ENCODE measurements at regions not wholly inside any gene's neighbourhood (a gene's known extent, or its start where the extent isn't known, plus 50 kb on each side); places are given as distances from the start of the nearest gene placed in this dataset.

- no peak for TF ChIP-seq CTCF (conservative IDR thresholded peaks at IDR 0.05; ENCODE audit: control insufficient read depth, insufficient read depth, low read depth, low read length)
- DNase-seq (ENCODE audit: low read depth), result no peak
- H3K4me3 ChIP-seq (ENCODE audit: control insufficient read depth, low read depth, low read length), result no peak overlapping the region
These were observed 383.4 kb downstream of the GATA3 start for GRCh38 chr10:8437896-8438295.

- DNase-seq (ENCODE audit: low read depth), result no peak
- TF ChIP-seq CTCF (conservative IDR thresholded peaks at IDR 0.05; ENCODE audit: control insufficient read depth, insufficient read depth, low read depth, low read length), result no peak
- H3K4me3 ChIP-seq (ENCODE audit: control insufficient read depth, low read depth, low read length), result no peak overlapping the region
These were observed 384.1 kb downstream of the GATA3 start for GRCh38 chr10:8438603-8439002.

- DNase-seq (ENCODE audit: low read depth), result no peak
- H3K4me3 ChIP-seq (ENCODE audit: control insufficient read depth, low read depth, low read length), result no peak overlapping the region
- TF ChIP-seq CTCF (conservative IDR thresholded peaks at IDR 0.05; ENCODE audit: control insufficient read depth, insufficient read depth, low read depth, low read length), result no peak
These were observed 384.6 kb downstream of the GATA3 start for GRCh38 chr10:8439040-8439439.

- H3K4me3 ChIP-seq (ENCODE audit: control insufficient read depth, low read depth, low read length), result no peak overlapping the region
- no peak for DNase-seq (ENCODE audit: low read depth)
- TF ChIP-seq CTCF (conservative IDR thresholded peaks at IDR 0.05; ENCODE audit: control insufficient read depth, insufficient read depth, low read depth, low read length), result no peak
These were observed 390.1 kb downstream of the GATA3 start for GRCh38 chr10:8444630-8445029.

GRCh38 chr10:8445353-8445752, 390.9 kb downstream of the GATA3 start:
- H3K4me3 ChIP-seq (ENCODE audit: control insufficient read depth, low read depth, low read length), result no peak overlapping the region
- no peak for DNase-seq (ENCODE audit: low read depth)
- no peak for TF ChIP-seq CTCF (conservative IDR thresholded peaks at IDR 0.05; ENCODE audit: control insufficient read depth, insufficient read depth, low read depth, low read length)

- TF ChIP-seq CTCF (conservative IDR thresholded peaks at IDR 0.05; ENCODE audit: control insufficient read depth, insufficient read depth, low read depth, low read length), result no peak
- DNase-seq (ENCODE audit: low read depth), result no peak
- H3K4me3 ChIP-seq (ENCODE audit: control insufficient read depth, low read depth, low read length), result no peak overlapping the region
These were observed 395.4 kb downstream of the GATA3 start for GRCh38 chr10:8449909-8450308.

GRCh38 chr10:8453587-8453986, 399.1 kb downstream of the GATA3 start:
- no peak for TF ChIP-seq CTCF (conservative IDR thresholded peaks at IDR 0.05; ENCODE audit: control insufficient read depth, insufficient read depth, low read depth, low read length)
- no peak overlapping the region for H3K4me3 ChIP-seq (ENCODE audit: control insufficient read depth, low read depth, low read length)
- no peak for DNase-seq (ENCODE audit: low read depth)
